ENCODE measurements at regions not wholly inside any gene's neighbourhood (a gene's known extent, or its start where the extent isn't known, plus 50 kb on each side); places are given as distances from the start of the nearest gene placed in this dataset.
"Not testable (repeated sequence)": the region's sequence is repeated elsewhere in the genome, so short reads cannot be mapped to it uniquely, and the experiment has no call there.

GRCh38 chr4:138438608-138439007 lies 196.5 kb upstream of the SLC7A11 start:
- TF ChIP-seq, protein P1, sequence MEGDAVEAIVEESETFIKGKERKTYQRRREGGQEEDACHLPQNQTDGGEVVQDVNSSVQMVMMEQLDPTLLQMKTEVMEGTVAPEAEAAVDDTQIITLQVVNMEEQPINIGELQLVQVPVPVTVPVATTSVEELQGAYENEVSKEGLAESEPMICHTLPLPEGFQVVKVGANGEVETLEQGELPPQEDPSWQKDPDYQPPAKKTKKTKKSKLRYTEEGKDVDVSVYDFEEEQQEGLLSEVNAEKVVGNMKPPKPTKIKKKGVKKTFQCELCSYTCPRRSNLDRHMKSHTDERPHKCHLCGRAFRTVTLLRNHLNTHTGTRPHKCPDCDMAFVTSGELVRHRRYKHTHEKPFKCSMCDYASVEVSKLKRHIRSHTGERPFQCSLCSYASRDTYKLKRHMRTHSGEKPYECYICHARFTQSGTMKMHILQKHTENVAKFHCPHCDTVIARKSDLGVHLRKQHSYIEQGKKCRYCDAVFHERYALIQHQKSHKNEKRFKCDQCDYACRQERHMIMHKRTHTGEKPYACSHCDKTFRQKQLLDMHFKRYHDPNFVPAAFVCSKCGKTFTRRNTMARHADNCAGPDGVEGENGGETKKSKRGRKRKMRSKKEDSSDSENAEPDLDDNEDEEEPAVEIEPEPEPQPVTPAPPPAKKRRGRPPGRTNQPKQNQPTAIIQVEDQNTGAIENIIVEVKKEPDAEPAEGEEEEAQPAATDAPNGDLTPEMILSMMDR (conservative IDR thresholded peaks at IDR 0.05) = no peak
- no peak overlapping the region for H3K27ac ChIP-seq

GRCh38 chr4:138437263-138437851 lies 195.2 kb upstream of the SLC7A11 start:
- TF ChIP-seq, protein P1 (conservative IDR thresholded peaks at IDR 0.05) = no peak

GRCh38 chr4:138435733-138436132 lies 193.6 kb upstream of the SLC7A11 start:
- not testable (repeated sequence) for H3K27ac ChIP-seq

More at GRCh38 chr4:138437263-138437851, 195.2 kb upstream of the SLC7A11 start:
- no peak overlapping the region for H3K27ac ChIP-seq

GRCh38 chr4:138435046-138435445 lies 192.9 kb upstream of the SLC7A11 start:
- not testable (repeated sequence) for H3K27ac ChIP-seq

DNA sequence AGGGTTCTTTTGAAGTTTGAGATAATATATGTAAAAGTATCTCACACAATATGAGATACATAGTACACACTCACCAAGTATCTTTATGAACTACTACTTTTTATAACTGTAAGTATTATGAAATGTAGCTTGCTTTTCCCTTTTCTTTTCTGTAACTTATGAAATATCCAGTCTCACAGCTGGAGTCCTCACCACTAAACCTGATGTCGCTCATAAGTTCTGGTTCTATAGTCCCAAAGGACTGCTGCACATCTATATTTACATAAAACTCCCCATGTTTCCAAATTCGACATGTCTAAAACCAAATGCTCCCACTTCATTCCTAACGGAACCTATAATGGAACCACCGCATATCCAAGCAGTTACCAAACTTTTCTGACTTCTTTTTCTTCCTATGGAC lies 186.5 kb upstream of the SLC7A11 start:
- TF ChIP-seq, protein P1 (conservative IDR thresholded peaks at IDR 0.05) = no peak
- H3K27ac ChIP-seq = no peak overlapping the region

GRCh38 chr4:138426786-138427185 lies 184.6 kb upstream of the SLC7A11 start:
- TF ChIP-seq, protein P1 (conservative IDR thresholded peaks at IDR 0.05) = no peak
- no peak overlapping the region for H3K27ac ChIP-seq

DNA sequence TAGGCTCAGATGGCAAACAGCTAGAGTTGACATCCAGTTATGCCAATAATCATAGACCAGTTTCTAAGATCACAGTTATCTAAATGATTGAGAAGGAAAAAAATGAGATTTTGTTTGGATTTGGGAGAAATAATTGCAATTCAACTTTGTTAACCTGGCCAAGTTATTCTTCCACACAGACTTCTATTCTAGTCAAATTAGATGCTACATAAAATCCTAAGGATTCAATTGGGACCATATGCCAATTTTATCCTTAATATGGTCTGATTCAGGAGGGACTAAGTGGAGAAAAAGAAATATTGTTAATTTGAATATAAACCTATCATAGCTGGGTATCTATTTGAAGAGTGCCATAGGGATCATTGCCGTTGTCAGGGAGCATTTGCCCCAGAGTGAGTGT lies 178.3 kb upstream of the SLC7A11 start:
- H3K27ac ChIP-seq = no peak overlapping the region
- TF ChIP-seq, protein P1 (conservative IDR thresholded peaks at IDR 0.05) = no peak

- TF ChIP-seq, protein P1 (conservative IDR thresholded peaks at IDR 0.05) = no peak
- peak overlapping the region; percentile 41; the same call in 1 of the 2 replicates for H3K27ac ChIP-seq
Measured at GRCh38 chr4:138414202-138414601, 172.1 kb upstream of the SLC7A11 start.

DNA sequence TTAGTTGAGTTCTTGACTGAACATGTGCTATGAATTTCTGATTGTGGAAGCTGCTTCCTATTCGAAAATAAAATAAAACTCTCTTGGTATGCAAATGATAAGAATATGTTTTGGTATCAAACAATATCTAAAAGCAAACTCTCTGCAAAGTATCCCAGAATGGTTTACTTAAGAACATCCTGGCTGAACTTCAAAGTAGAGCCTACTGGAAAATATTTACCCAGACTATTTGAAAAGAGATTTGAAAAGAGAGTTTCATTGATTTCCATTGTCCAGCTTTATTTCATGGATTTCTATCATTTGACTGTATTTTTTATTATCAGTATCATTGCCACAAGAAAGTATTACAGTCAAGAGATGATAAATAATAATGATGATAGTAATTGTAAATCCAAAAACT lies 171.1 kb upstream of the SLC7A11 start:
- TF ChIP-seq, protein P1 (conservative IDR thresholded peaks at IDR 0.05) = no peak
- H3K27ac ChIP-seq = peak overlapping the region; percentile 41; the same call in 1 of the 2 replicates

Data from VCaP (cell line).